OCI-LY1 (cell line): ENCODE measurements at regions not wholly inside any gene's neighbourhood (a gene's known extent, or its start where the extent isn't known, plus 50 kb on each side); places are given as distances from the start of the nearest gene placed in this dataset.

Experiments
- H2AFZ ChIP-seq: fragments of 200-600 bp; sonication (generic), shearing (Covaris generic); 2 replicates; pipeline ENCODE4 v1.6.0; 2014; ENCODE audit warnings: antibody characterized with exemption, mild to moderate bottlenecking, low read length
- H3F3A ChIP-seq: fragments of 200-600 bp; sonication (generic), shearing (Covaris generic); 2 replicates; pipeline ENCODE4 v1.6.0; 2014; ENCODE audit warnings: mild to moderate bottlenecking, antibody characterized with exemption, low read length, moderate library complexity; ENCODE audit not compliant: insufficient read depth
- H3K27ac ChIP-seq: fragments of 200-600 bp; sonication (generic); 2 replicates; pipeline ENCODE4 v1.5.1; 2014; ENCODE audit warnings: low read length, mixed run types, mild to moderate bottlenecking, low read depth; ENCODE audit not compliant: poor library complexity, severe bottlenecking
- H3K27me3 ChIP-seq: fragments of 200-600 bp; sonication (generic); 2 replicates; pipeline ENCODE4 v1.6.0; 2014; ENCODE audit warnings: antibody characterized with exemption, mild to moderate bottlenecking, low read length, moderate library complexity; ENCODE audit not compliant: insufficient read depth
- H3K36me3 ChIP-seq: fragments of 200-600 bp; sonication (generic); 2 replicates; pipeline ENCODE4 v1.6.1; 2014; ENCODE audit warnings: mild to moderate bottlenecking, antibody characterized with exemption, low read length, moderate library complexity, mixed read lengths; ENCODE audit not compliant: insufficient read depth
- H3K4me1 ChIP-seq: fragments of 200-600 bp; sonication (generic); 2 replicates; pipeline ENCODE4 v1.5.1; 2014; ENCODE audit warnings: mild to moderate bottlenecking, low read length, moderate library complexity; ENCODE audit not compliant: insufficient read depth, severe bottlenecking
- H3K4me2 ChIP-seq: fragments of 200-600 bp; sonication (generic), shearing (Covaris generic); 2 replicates; pipeline ENCODE4 v1.6.1; 2014; ENCODE audit warnings: low read length
- H3K4me3 ChIP-seq: fragments of 200-600 bp; sonication (generic); 2 replicates; pipeline ENCODE4 v1.5.1; 2014; ENCODE audit warnings: low read length, low read depth, mild to moderate bottlenecking, mixed read lengths; ENCODE audit not compliant: poor library complexity, severe bottlenecking
- H3K79me2 ChIP-seq: fragments of 200-600 bp; shearing (Covaris generic); 2 replicates; pipeline ENCODE4 v1.6.1; 2016; ENCODE audit warnings: mixed run types, low read length, mixed read lengths; ENCODE audit not compliant: insufficient read depth
- H3K9ac ChIP-seq: fragments of 200-600 bp; sonication (generic), shearing (Covaris generic); 2 replicates; pipeline ENCODE4 v1.6.1; 2014; ENCODE audit warnings: mild to moderate bottlenecking, low read length, mixed read lengths
- H3K9me2 ChIP-seq: fragments of 200-600 bp; sonication (generic), shearing (Covaris generic); 2 replicates; pipeline ENCODE4 v1.6.1; 2014; ENCODE audit warnings: low read depth, mild to moderate bottlenecking, low read length, mixed read lengths
- H3K9me3 ChIP-seq: fragments of 200-600 bp; shearing (Covaris generic); 2 replicates; pipeline ENCODE4 v1.6.1; 2014; ENCODE audit warnings: low read length, mixed read lengths
- H4K20me1 ChIP-seq: fragments of 200-600 bp; sonication (generic), shearing (Covaris generic); 2 replicates; pipeline ENCODE4 v1.6.0; 2016; ENCODE audit warnings: mild to moderate bottlenecking, low read length; ENCODE audit not compliant: insufficient read depth
- CTCF ChIP-seq: fragments of 200-600 bp; sonication (generic), shearing (Covaris generic); IDR thresholded peaks from 2 replicates; pipeline ENCODE4 v1.5.1; 2017; ENCODE audit warnings: mild to moderate bottlenecking, antibody characterized with exemption, low read length, moderate library complexity, mixed read lengths
- EZH2 ChIP-seq: fragments of 200-600 bp; sonication (generic), shearing (Covaris generic); IDR thresholded peaks from 2 replicates; pipeline ENCODE4 v1.8.0; 2017; ENCODE audit warnings: borderline replicate concordance, mixed run types, mild to moderate bottlenecking, antibody characterized with exemption, low read length, moderate library complexity, mixed read lengths

DNA sequence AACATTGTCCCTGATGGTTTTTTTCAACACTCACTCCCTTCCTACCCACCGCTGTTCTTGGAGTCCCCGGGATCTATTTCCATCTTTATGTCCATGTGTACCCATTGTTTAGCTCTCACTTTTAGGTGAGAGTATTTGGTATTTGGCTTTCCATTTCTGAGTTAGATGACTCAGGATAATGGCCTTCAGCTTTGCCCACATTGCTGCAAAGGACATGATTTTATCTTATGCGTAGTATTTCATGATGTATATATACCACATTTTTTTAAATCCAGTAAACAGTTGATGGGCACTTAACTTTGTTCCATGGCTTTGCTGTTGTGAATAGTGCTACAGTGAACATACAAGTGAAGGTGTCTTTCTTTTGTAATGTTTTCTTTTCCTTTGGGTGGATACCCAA lies 123.5 kb upstream of the KITLG start:
- TF ChIP-seq CTCF (no peak), EZH2 (no peak)

DNA sequence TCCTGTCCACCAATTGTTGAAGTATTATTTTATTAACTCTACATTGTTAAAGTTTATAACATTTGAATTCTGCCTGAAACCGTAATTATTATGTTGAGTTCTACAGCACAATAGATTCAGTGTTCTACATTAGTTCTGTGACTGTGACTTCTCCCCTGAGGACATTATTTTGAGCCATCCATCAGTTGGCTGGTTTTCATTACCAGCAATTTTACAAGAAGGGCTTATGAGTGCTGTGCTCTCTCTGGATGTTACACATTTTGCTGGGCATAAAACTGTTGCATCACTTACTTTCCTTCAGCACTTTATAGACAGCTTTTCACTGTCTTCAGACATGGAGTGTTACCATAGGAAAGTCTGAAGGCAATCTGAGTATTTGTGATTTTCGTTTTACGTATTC lies 118.2 kb upstream of the KITLG start:
- TF ChIP-seq CTCF, result no peak
- TF ChIP-seq EZH2, result no peak
- H4K20me1 ChIP-seq, result no peaks in the 10 kb centered on the region
- no peak overlapping the region for H3K4me3 ChIP-seq
- no peaks in the 10 kb centered on the region for H3K9me2 ChIP-seq
- no peaks in the 10 kb centered on the region for H3K9me3 ChIP-seq
- no peak overlapping the region for H2AFZ ChIP-seq
- H3K4me1 ChIP-seq, result no peaks in the 10 kb centered on the region
- no peak overlapping the region for H3K27ac ChIP-seq
- no peaks in the 10 kb centered on the region for H3K36me3 ChIP-seq
- no peaks in the 10 kb centered on the region for H3F3A ChIP-seq
- H3K27me3 ChIP-seq, result no peaks in the 10 kb centered on the region
- H3K4me2 ChIP-seq, result no peak overlapping the region
- H3K79me2 ChIP-seq, result no peaks in the 10 kb centered on the region
- H3K9ac ChIP-seq, result no peak overlapping the region

More for the DNA sequence above, 123.5 kb upstream of the KITLG start:
- Histone ChIP-seq H2AFZ (no peak overlapping the region), H3K27ac (no peak overlapping the region), H3K4me3 (no peak overlapping the region), H3K27me3 (no peaks in the 10 kb centered on the region), H4K20me1 (no peaks in the 10 kb centered on the region), H3K9me2 (no peaks in the 10 kb centered on the region), H3K4me1 (no peaks in the 10 kb centered on the region), H3K79me2 (no peaks in the 10 kb centered on the region), H3K4me2 (no peak overlapping the region), H3K36me3 (no peaks in the 10 kb centered on the region), H3K9ac (no peak overlapping the region), H3K9me3 (no peaks in the 10 kb centered on the region), H3F3A (no peaks in the 10 kb centered on the region)

DNA sequence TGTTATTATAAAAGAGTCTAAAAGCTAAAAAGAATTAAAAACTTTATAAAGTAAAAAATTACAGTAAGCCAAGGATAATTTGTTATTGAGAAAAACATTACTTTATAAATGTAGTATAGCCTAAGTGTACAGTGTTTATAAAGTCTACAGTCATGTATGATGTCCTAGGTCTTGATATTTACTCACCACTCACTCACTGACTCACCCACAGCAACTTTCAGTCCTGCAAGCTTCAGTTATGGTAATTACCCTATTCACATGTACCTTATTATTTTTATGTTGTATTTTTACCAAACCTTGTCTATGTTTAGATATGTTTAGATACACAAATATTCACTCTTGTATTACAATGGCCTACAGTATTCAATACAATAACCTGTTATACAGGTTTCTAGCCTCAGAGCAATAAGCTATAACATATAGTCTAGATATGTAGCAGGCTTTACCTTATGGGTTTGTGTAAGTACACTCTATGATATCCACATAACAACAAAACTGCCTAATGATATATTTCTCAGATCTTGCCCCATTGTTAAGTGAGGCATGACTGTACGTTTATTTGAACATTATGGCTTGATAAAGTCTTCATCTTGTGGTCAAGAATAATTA lies 113.7 kb upstream of the KITLG start:
- no peaks in the 10 kb centered on the region for H3K36me3 ChIP-seq
- H3K9me3 ChIP-seq, result no peaks in the 10 kb centered on the region
- no peak for TF ChIP-seq CTCF
- TF ChIP-seq EZH2, result no peak
- H3F3A ChIP-seq, result no peaks in the 10 kb centered on the region
- no peaks in the 10 kb centered on the region for H3K27me3 ChIP-seq
- no peak overlapping the region for H3K27ac ChIP-seq
- no peak overlapping the region for H3K9ac ChIP-seq
- H4K20me1 ChIP-seq, result no peaks in the 10 kb centered on the region
- H3K4me3 ChIP-seq, result no peak overlapping the region
- H3K4me2 ChIP-seq, result no peak overlapping the region
- no peaks in the 10 kb centered on the region for H3K9me2 ChIP-seq
- no peak overlapping the region for H2AFZ ChIP-seq
- H3K4me1 ChIP-seq, result no peaks in the 10 kb centered on the region
- no peaks in the 10 kb centered on the region for H3K79me2 ChIP-seq
